ENCODE measurements at regions not wholly inside any gene's neighbourhood (a gene's known extent, or its start where the extent isn't known, plus 50 kb on each side); places are given as distances from the start of the nearest gene placed in this dataset.

- H3K27ac ChIP-seq, result no peak overlapping the region
Measured at GRCh38 chr5:130724658-130725057, 440.4 kb downstream of the HINT1 start.

GRCh38 chr5:130720355-130720754 lies 444.7 kb downstream of the HINT1 start:
- Histone ChIP-seq H3K27ac (no peak overlapping the region), H3K4me3 (no peak overlapping the region), H3K9me3 (no peaks in the 10 kb centered on the region), H3K36me3 (no peaks in the 10 kb centered on the region), H3K27me3 (no peaks in the 10 kb centered on the region), H3K4me1 (no peaks in the 10 kb centered on the region)
- TF ChIP-seq CTCF (IDR thresholded peaks at IDR 0.05) (peak in 4 of 5 experiments; percentile 13 to 44 (median 32)), POLR2A (IDR thresholded peaks at IDR 0.05) (no peak)
- no peak for DNase-seq
- in situ Hi-C loops (cut with MboI; ENCODE audit: low pct_ligation_motif_present in 1 of 4, low pct_unique_long_range_greater_than_20kb in 1 of 4, low sequenced_read_pairs in 3 of 4) (no loop called here), intact Hi-C loops (cut with DNase I; ENCODE audit: low total_unique reads) (no loop called here)
- WGBS, 2 donors (ENCODE audit: low coverage in 1 of 2), result 0 to 5% methylated on average over 1 of the region's 1 CpG

More at GRCh38 chr5:130724658-130725057, 440.4 kb downstream of the HINT1 start:
- no peaks in the 10 kb centered on the region for H3K4me1 ChIP-seq
- H3K27me3 ChIP-seq, result no peaks in the 10 kb centered on the region
- no peaks in the 10 kb centered on the region for H3K36me3 ChIP-seq
- no peak overlapping the region for H3K4me3 ChIP-seq
- 73 to 83% methylated on average over 5 of the region's 5 CpGs for WGBS, 2 donors (ENCODE audit: low coverage in 1 of 2)
- intact Hi-C loops (cut with DNase I; ENCODE audit: low total_unique reads) (no loop called here), in situ Hi-C loops (cut with MboI; ENCODE audit: low pct_ligation_motif_present in 1 of 4, low pct_unique_long_range_greater_than_20kb in 1 of 4, low sequenced_read_pairs in 3 of 4) (no loop called here)
- no peaks in the 10 kb centered on the region for H3K9me3 ChIP-seq
- no peak for TF ChIP-seq EP300 (IDR thresholded peaks at IDR 0.05; ENCODE audit: low read depth)
- TF ChIP-seq CTCF (IDR thresholded peaks at IDR 0.05), result no peak
- no peak for TF ChIP-seq POLR2AphosphoS5 (IDR thresholded peaks at IDR 0.05)
- no peak for TF ChIP-seq POLR2A (IDR thresholded peaks at IDR 0.05)
- no peak for DNase-seq

- no peak overlapping the region for H3K4me3 ChIP-seq
- no peaks in the 10 kb centered on the region for H3K9me3 ChIP-seq
- no peaks in the 10 kb centered on the region for H3K4me1 ChIP-seq
- 83 to 86% methylated on average over 1 to 3 of the region's 3 CpGs for WGBS, 2 donors (ENCODE audit: low coverage in 1 of 2)
- H3K36me3 ChIP-seq, result no peaks in the 10 kb centered on the region
- intact Hi-C loops (cut with DNase I; ENCODE audit: low total_unique reads), result no loop called here
- H3K27ac ChIP-seq, result no peak overlapping the region
- in situ Hi-C loops (cut with MboI; ENCODE audit: low pct_ligation_motif_present in 1 of 4, low pct_unique_long_range_greater_than_20kb in 1 of 4, low sequenced_read_pairs in 3 of 4), result no loop called here
- H3K27me3 ChIP-seq, result no peaks in the 10 kb centered on the region
- no peak for TF ChIP-seq EP300 (IDR thresholded peaks at IDR 0.05; ENCODE audit: low read depth)
- TF ChIP-seq POLR2AphosphoS5 (IDR thresholded peaks at IDR 0.05), result no peak
- no peak for TF ChIP-seq CTCF (IDR thresholded peaks at IDR 0.05)
- TF ChIP-seq POLR2A (IDR thresholded peaks at IDR 0.05), result no peak
- DNase-seq, result no peak
Measured at GRCh38 chr5:130715541-130715940, 449.5 kb downstream of the HINT1 start.

- 81 to 100% methylated on average over 1 of the region's 1 CpG for WGBS, 2 donors (ENCODE audit: low coverage in 1 of 2)
- Histone ChIP-seq H3K27ac (no peak overlapping the region), H3K4me3 (no peak overlapping the region), H3K36me3 (no peaks in the 10 kb centered on the region), H3K9me3 (no peaks in the 10 kb centered on the region), H3K27me3 (no peaks in the 10 kb centered on the region), H3K4me1 (no peaks in the 10 kb centered on the region)
- in situ Hi-C loops (cut with MboI; ENCODE audit: low pct_ligation_motif_present in 1 of 4, low pct_unique_long_range_greater_than_20kb in 1 of 4, low sequenced_read_pairs in 3 of 4) (no loop called here), intact Hi-C loops (cut with DNase I; ENCODE audit: low total_unique reads) (no loop called here)
- TF ChIP-seq POLR2AphosphoS5 (IDR thresholded peaks at IDR 0.05) (no peak), POLR2A (IDR thresholded peaks at IDR 0.05) (no peak), CTCF (IDR thresholded peaks at IDR 0.05) (no peak), EP300 (IDR thresholded peaks at IDR 0.05; ENCODE audit: low read depth) (no peak)
- no peak for DNase-seq
Measured at GRCh38 chr5:130714200-130714599, 450.9 kb downstream of the HINT1 start.

Measured in transverse colon (tissue), 4 donors.